WTC11 (cell line): ENCODE measurements at regions not wholly inside any gene's neighbourhood (a gene's known extent, or its start where the extent isn't known, plus 50 kb on each side); places are given as distances from the start of the nearest gene placed in this dataset.
A peak's percentile ranks its signal among the peaks of the same experiment; 100 is the strongest.

Experiments
- ATAC-seq: fragments of 200-7000 bp; cut with Tn5 transposase; 2 replicates; pipeline ENCODE4 v1.10.0; 2021; ENCODE audit warnings: mild to moderate bottlenecking, moderate library complexity
- CTCF ChIA-PET: fragments of 300-600 bp; sonication (Branson Sonifier 250); formaldehyde crosslinking; loops from one replicate; lab custom pipeline; 2021; ENCODE audit warnings: antibody characterized with exemption; lab: Charles Lee
- POLR2A ChIA-PET: fragments of 350-600 bp; sonication (Branson Sonifier 250); formaldehyde crosslinking; loops from one replicate; lab custom pipeline; 2021; ENCODE audit warnings: antibody characterized with exemption; lab: Charles Lee
- DNase-seq: peaks from one replicate; pipeline ENCODE4 v3.0.0; 2021; ENCODE audit warnings: low spot score
- H3K27ac Mint-ChIP-seq: 2 replicates; pipeline ENCODE4 v1.8.0; 2021; ENCODE audit warnings: mixed read lengths
- H3K27me3 Mint-ChIP-seq: 2 replicates; pipeline ENCODE4 v1.8.0; 2021; ENCODE audit warnings: low read depth, mild to moderate bottlenecking, moderate library complexity, mixed read lengths
- H3K36me3 Mint-ChIP-seq: 2 replicates; pipeline ENCODE4 v1.8.0; 2021; ENCODE audit warnings: mixed read lengths
- H3K4me1 Mint-ChIP-seq: 2 replicates; pipeline ENCODE4 v1.8.0; 2022; ENCODE audit warnings: mixed read lengths
- H3K4me3 Mint-ChIP-seq: 2 replicates; pipeline ENCODE4 v1.8.0; 2021; ENCODE audit warnings: mild to moderate bottlenecking, moderate library complexity, mixed read lengths
- H3K9me3 Mint-ChIP-seq: 2 replicates; pipeline ENCODE4 v1.8.0; 2021; ENCODE audit warnings: mixed read lengths
- CBFB ChIP-seq: sonication (generic); formaldehyde crosslinking; IDR thresholded peaks from 2 replicates; pipeline ENCODE4 v1.8.1; 2022; ENCODE audit warnings: mild to moderate bottlenecking, low read depth, missing genetic modification reagents
- CREM ChIP-seq: sonication (generic); formaldehyde crosslinking; IDR thresholded peaks from 2 replicates; pipeline ENCODE4 v1.8.1; 2022; ENCODE audit warnings: mild to moderate bottlenecking, missing genetic modification reagents, moderate library complexity
- ELF4 ChIP-seq: sonication (generic); formaldehyde crosslinking; IDR thresholded peaks from 2 replicates; pipeline ENCODE4 v1.8.1; 2022; ENCODE audit warnings: low read depth, mild to moderate bottlenecking, moderate library complexity, missing genetic modification reagents
- ERG ChIP-seq: fragments of 250-450 bp; sonication (Bioruptor Pico); IDR thresholded peaks from 2 replicates; pipeline ENCODE4 v1.8.0; 2021; ENCODE audit warnings: mild to moderate bottlenecking
- FOXP1 ChIP-seq: sonication (generic); formaldehyde crosslinking; IDR thresholded peaks from 2 replicates; pipeline ENCODE4 v1.8.0; 2022; ENCODE audit warnings: missing genetic modification reagents, mild to moderate bottlenecking, moderate library complexity, borderline replicate concordance
- GRHL2 ChIP-seq: fragments of 250-450 bp; sonication (Bioruptor Pico); IDR thresholded peaks from 2 replicates; pipeline ENCODE4 v1.8.0; 2022; ENCODE audit warnings: mild to moderate bottlenecking, moderate library complexity; ENCODE audit not compliant: insufficient replicate concordance, severe bottlenecking
- GTF2I ChIP-seq: fragments of 250-450 bp; sonication (Bioruptor Pico); conservative IDR thresholded peaks from 2 replicates; pipeline ENCODE4 v1.4.0; 2021; ENCODE audit warnings: mild to moderate bottlenecking
- IRF2 ChIP-seq: sonication (generic); formaldehyde crosslinking; IDR thresholded peaks from 2 replicates; pipeline ENCODE4 v1.8.0; 2022; ENCODE audit warnings: low read depth, missing genetic modification reagents, borderline replicate concordance
- JAZF1 ChIP-seq: fragments of 250-450 bp; sonication (Bioruptor Pico); IDR thresholded peaks from 2 replicates; pipeline ENCODE4 v1.9.0; 2021; ENCODE audit warnings: moderate library complexity, mild to moderate bottlenecking, inconsistent platforms
- JUN ChIP-seq: sonication (generic); formaldehyde crosslinking; IDR thresholded peaks from 2 replicates; pipeline ENCODE4 v1.8.0; 2023; ENCODE audit warnings: mild to moderate bottlenecking, missing genetic modification reagents
- MXD4 ChIP-seq: fragments of 250-450 bp; sonication (Bioruptor Pico); IDR thresholded peaks from 2 replicates; pipeline ENCODE4 v1.8.0; 2021; ENCODE audit warnings: mild to moderate bottlenecking, moderate library complexity, borderline replicate concordance
- MYBL2 ChIP-seq: sonication (generic); formaldehyde crosslinking; IDR thresholded peaks from 2 replicates; pipeline ENCODE4 v1.8.1; 2023; ENCODE audit warnings: mild to moderate bottlenecking, moderate library complexity, missing genetic modification reagents
- NR2C2 ChIP-seq: sonication (generic); formaldehyde crosslinking; IDR thresholded peaks from 2 replicates; pipeline ENCODE4 v1.8.0; 2022; ENCODE audit warnings: mild to moderate bottlenecking, missing genetic modification reagents
- PREB ChIP-seq: sonication (generic); formaldehyde crosslinking; IDR thresholded peaks from 2 replicates; pipeline ENCODE4 v1.8.1; 2022; ENCODE audit warnings: mild to moderate bottlenecking, missing genetic modification reagents, moderate library complexity, borderline replicate concordance
- PRRX2 ChIP-seq: fragments of 250-450 bp; sonication (Bioruptor Pico); IDR thresholded peaks from 2 replicates; pipeline ENCODE4 v1.8.0; 2021; ENCODE audit warnings: mild to moderate bottlenecking
- RORB ChIP-seq: fragments of 250-450 bp; sonication (Bioruptor Pico); IDR thresholded peaks from 2 replicates; pipeline ENCODE4 v1.9.0; 2021; ENCODE audit warnings: mild to moderate bottlenecking
- SMAD3 ChIP-seq: sonication (generic); formaldehyde crosslinking; IDR thresholded peaks from 2 replicates; pipeline ENCODE4 v1.8.0; 2022; ENCODE audit warnings: missing genetic modification reagents, mild to moderate bottlenecking, borderline replicate concordance
- ZBTB21 ChIP-seq: sonication (generic); formaldehyde crosslinking; IDR thresholded peaks from 2 replicates; pipeline ENCODE4 v1.8.1; 2023; ENCODE audit warnings: mild to moderate bottlenecking, missing genetic modification reagents, borderline replicate concordance
- ZBTB43 ChIP-seq: sonication (generic); formaldehyde crosslinking; IDR thresholded peaks from 2 replicates; pipeline ENCODE4 v1.8.1; 2023; ENCODE audit warnings: mild to moderate bottlenecking, missing genetic modification reagents
- ZMAT4 ChIP-seq: fragments of 250-450 bp; sonication (Bioruptor Pico); IDR thresholded peaks from 2 replicates; pipeline ENCODE4 v1.9.0; 2021; ENCODE audit warnings: mild to moderate bottlenecking
- ZNF121 ChIP-seq: sonication (generic); formaldehyde crosslinking; IDR thresholded peaks from 2 replicates; pipeline ENCODE4 v1.8.0; 2023; ENCODE audit warnings: missing genetic modification reagents
- ZNF138 ChIP-seq: sonication (generic); formaldehyde crosslinking; conservative IDR thresholded peaks from 2 replicates; pipeline ENCODE4 v1.8.1; 2022; ENCODE audit warnings: mild to moderate bottlenecking, moderate library complexity, missing genetic modification reagents
- ZNF232 ChIP-seq: sonication (generic); formaldehyde crosslinking; IDR thresholded peaks from 2 replicates; pipeline ENCODE4 v1.8.0; 2022; ENCODE audit warnings: mild to moderate bottlenecking, missing genetic modification reagents
- ZNF396 ChIP-seq: fragments of 250-450 bp; sonication (Bioruptor Pico); IDR thresholded peaks from 2 replicates; pipeline ENCODE4 v1.8.0; 2021; ENCODE audit warnings: mild to moderate bottlenecking, moderate library complexity, borderline replicate concordance
- ZNF416 ChIP-seq: fragments of 250-450 bp; sonication (Bioruptor Pico); IDR thresholded peaks from 2 replicates; pipeline ENCODE4 v1.9.0; 2021; ENCODE audit warnings: mild to moderate bottlenecking, inconsistent platforms
- ZNF671 ChIP-seq: fragments of 250-450 bp; sonication (Bioruptor Pico); IDR thresholded peaks from 2 replicates; pipeline ENCODE4 v1.8.0; 2021; ENCODE audit warnings: mild to moderate bottlenecking

GRCh38 chr9:108416324-108416723, 439.5 kb downstream of the ACTL7B start:
- peaks cover 9% of the 10 kb centered on the region for H3K9me3 Mint-ChIP-seq
- POLR2A ChIA-PET: no interaction called here
- peak; percentile 43; the same call in 1 of the 2 replicates for ATAC-seq

GRCh38 chr9:108413809-108414208, 442.0 kb downstream of the ACTL7B start:
- H3K4me3 Mint-ChIP-seq: no peak overlapping the region
- CTCF ChIA-PET: interaction anchor here (1.0 to 1.3 kb wide), 2 partner anchors 10 to 348 kb away, joined by 3 to 4 read pairs; no protein-coding TSS in a partner anchor
- H3K27me3 Mint-ChIP-seq: no peaks in the 10 kb centered on the region
- ATAC-seq (no peak), DNase-seq (no peak)
- POLR2A ChIA-PET: no interaction called here
- H3K9me3 Mint-ChIP-seq: no peaks in the 10 kb centered on the region
- no peaks in the 10 kb centered on the region for H3K36me3 Mint-ChIP-seq
- H3K27ac Mint-ChIP-seq: peak overlapping the region; percentile 23; the same call in 1 of the 2 replicates
- H3K4me1 Mint-ChIP-seq: peaks cover 6% of the 10 kb centered on the region; the same call in 1 of the 2 replicates
- TF ChIP-seq PRRX2 (CRISPR knock-in tag): no peak
- no peak for TF ChIP-seq JUN (CRISPR knock-in tag)
- TF ChIP-seq CREM (CRISPR knock-in tag): no peak
- no peak for TF ChIP-seq CBFB
- TF ChIP-seq GTF2I: no peak
- no peak for TF ChIP-seq ZBTB43 (CRISPR knock-in tag)
- no peak for TF ChIP-seq ZMAT4 (CRISPR knock-in tag)
- TF ChIP-seq ERG (CRISPR knock-in tag): no peak
- no peak for TF ChIP-seq JAZF1 (CRISPR knock-in tag)
- no peak for TF ChIP-seq ZNF121
- no peak for TF ChIP-seq ZNF671 (CRISPR knock-in tag)
- no peak for TF ChIP-seq MYBL2 (CRISPR knock-in tag)
- no peak for TF ChIP-seq MXD4 (CRISPR knock-in tag)
- no peak for TF ChIP-seq ZNF138 (CRISPR knock-in tag)
- TF ChIP-seq ELF4 (CRISPR knock-in tag): no peak
- TF ChIP-seq PREB (CRISPR knock-in tag): no peak
- TF ChIP-seq ZNF232 (CRISPR knock-in tag): no peak
- no peak for TF ChIP-seq SMAD3 (CRISPR knock-in tag)
- no peak for TF ChIP-seq FOXP1 (CRISPR knock-in tag)
- TF ChIP-seq ZBTB21 (CRISPR knock-in tag): no peak

More at GRCh38 chr9:108416324-108416723, 439.5 kb downstream of the ACTL7B start:
- DNase-seq: no peak
- Mint-ChIP-seq H3K4me1 (peaks cover 6% of the 10 kb centered on the region; the same call in 1 of the 2 replicates), H3K27ac (no peak overlapping the region), H3K27me3 (no peaks in the 10 kb centered on the region), H3K36me3 (no peaks in the 10 kb centered on the region), H3K4me3 (no peak overlapping the region)
- CTCF ChIA-PET: interaction anchor here (0.7 to 1.3 kb wide), 16 partner anchors 9 to 991 kb away, joined by 3 to 12 read pairs (median 3); no protein-coding TSS in a partner anchor
- TF ChIP-seq JUN (CRISPR knock-in tag): no peak
- no peak for TF ChIP-seq SMAD3 (CRISPR knock-in tag)
- TF ChIP-seq GRHL2 (CRISPR knock-in tag): no peak
- TF ChIP-seq IRF2: no peak
- no peak for TF ChIP-seq PREB (CRISPR knock-in tag)
- no peak for TF ChIP-seq RORB (CRISPR knock-in tag)
- no peak for TF ChIP-seq ZNF416
- no peak for TF ChIP-seq ZNF396 (CRISPR knock-in tag)
- TF ChIP-seq NR2C2 (CRISPR knock-in tag): no peak
